ENCODE measurements at regions not wholly inside any gene's neighbourhood (a gene's known extent, or its start where the extent isn't known, plus 50 kb on each side); places are given as distances from the start of the nearest gene placed in this dataset.

- no peaks in the 10 kb centered on the region for H3K9me3 ChIP-seq (ENCODE audit: low read length)
- H3K9ac ChIP-seq (ENCODE audit: low read length), result no peak overlapping the region
- no peaks in the 10 kb centered on the region for H3K9me2 ChIP-seq (replicated peaks; ENCODE audit: low read length)
- no peaks in the 10 kb centered on the region for H3K4me1 ChIP-seq (ENCODE audit: insufficient read depth, low read length)
- ChIA-PET CTCF (no interaction called here), POLR2A (ENCODE audit: unreplicated experiment) (no interaction called here)
- TF ChIP-seq EZH2phosphoT487 (IDR thresholded peaks at IDR 0.05; ENCODE audit: borderline replicate concordance, low read length), result no peak
- no peak for TF ChIP-seq CTCF (conservative IDR thresholded peaks at IDR 0.05; ENCODE audit: low read depth, low read length)
- no peak for TF ChIP-seq EZH2 (IDR thresholded peaks at IDR 0.05; ENCODE audit: low read length, unreplicated experiment)
- no peak overlapping the region for H2AFZ ChIP-seq (ENCODE audit: low read length)
- no peaks in the 10 kb centered on the region for H3F3A ChIP-seq (ENCODE audit: low read length, unreplicated experiment)
- ATAC-seq, result no peak
- H3K79me2 ChIP-seq (ENCODE audit: low read length), result no peaks in the 10 kb centered on the region
- H4K20me1 ChIP-seq (ENCODE audit: low read length), result no peaks in the 10 kb centered on the region
- intact Hi-C loops (cut with micrococcal nuclease), result no loop called here
- no peak overlapping the region for H3K27ac ChIP-seq (ENCODE audit: low read length)
- no peaks in the 10 kb centered on the region for H3K36me3 ChIP-seq (ENCODE audit: low read depth, low read length)
- H3K27me3 ChIP-seq (ENCODE audit: low read length), result no peaks in the 10 kb centered on the region
- no peak overlapping the region for H3K4me2 ChIP-seq (ENCODE audit: low read length)
- no peak for DNase-seq
- BruUV-seq (replicated peaks), result no TSS peak
- no peak overlapping the region for H3K4me3 ChIP-seq (ENCODE audit: low read length)
Observed at GRCh38 chr10:83934641-83935338, 204.5 kb upstream of the GHITM start.

GRCh38 chr10:83935339-83935736 is 204.0 kb upstream of the GHITM start:
- H4K20me1 ChIP-seq (ENCODE audit: low read length), result no peaks in the 10 kb centered on the region
- H3K27ac ChIP-seq (ENCODE audit: low read length), result no peak overlapping the region
- no peaks in the 10 kb centered on the region for H3F3A ChIP-seq (ENCODE audit: low read length, unreplicated experiment)
- BruUV-seq (replicated peaks), result no TSS peak
- no peaks in the 10 kb centered on the region for H3K27me3 ChIP-seq (ENCODE audit: low read length)
- no peak overlapping the region for H3K4me3 ChIP-seq (ENCODE audit: low read length)
- POLR2A ChIA-PET (ENCODE audit: unreplicated experiment), result no interaction called here
- no peaks in the 10 kb centered on the region for H3K79me2 ChIP-seq (ENCODE audit: low read length)
- no peak overlapping the region for H3K9ac ChIP-seq (ENCODE audit: low read length)
- intact Hi-C loops (cut with micrococcal nuclease), result no loop called here
- no peaks in the 10 kb centered on the region for H3K9me3 ChIP-seq (ENCODE audit: low read length)
- DNase-seq (no peak), ATAC-seq (no peak)
- no peak overlapping the region for H3K4me2 ChIP-seq (ENCODE audit: low read length)
- no peaks in the 10 kb centered on the region for H3K9me2 ChIP-seq (replicated peaks; ENCODE audit: low read length)
- no peaks in the 10 kb centered on the region for H3K36me3 ChIP-seq (ENCODE audit: low read depth, low read length)
- CTCF ChIA-PET, result no interaction called here
- H2AFZ ChIP-seq (ENCODE audit: low read length), result no peak overlapping the region
- no peaks in the 10 kb centered on the region for H3K4me1 ChIP-seq (ENCODE audit: insufficient read depth, low read length)
- TF ChIP-seq CTCF (conservative IDR thresholded peaks at IDR 0.05; ENCODE audit: low read depth, low read length) (no peak), EZH2 (IDR thresholded peaks at IDR 0.05; ENCODE audit: low read length, unreplicated experiment) (no peak), EZH2phosphoT487 (IDR thresholded peaks at IDR 0.05; ENCODE audit: borderline replicate concordance, low read length) (no peak)

- Histone ChIP-seq H3K79me2 (ENCODE audit: low read length) (no peaks in the 10 kb centered on the region), H3K9me3 (ENCODE audit: low read length) (no peaks in the 10 kb centered on the region), H2AFZ (ENCODE audit: low read length) (no peak overlapping the region), H4K20me1 (ENCODE audit: low read length) (no peaks in the 10 kb centered on the region), H3F3A (ENCODE audit: low read length, unreplicated experiment) (no peaks in the 10 kb centered on the region), H3K9me2 (replicated peaks; ENCODE audit: low read length) (no peaks in the 10 kb centered on the region), H3K36me3 (ENCODE audit: low read depth, low read length) (no peaks in the 10 kb centered on the region), H3K4me2 (ENCODE audit: low read length) (no peak overlapping the region), H3K9ac (ENCODE audit: low read length) (no peak overlapping the region), H3K4me1 (ENCODE audit: insufficient read depth, low read length) (no peaks in the 10 kb centered on the region), H3K4me3 (ENCODE audit: low read length) (no peak overlapping the region), H3K27me3 (ENCODE audit: low read length) (no peaks in the 10 kb centered on the region), H3K27ac (ENCODE audit: low read length) (no peak overlapping the region)
- TF ChIP-seq CTCF (conservative IDR thresholded peaks at IDR 0.05; ENCODE audit: low read depth, low read length) (no peak), EZH2phosphoT487 (IDR thresholded peaks at IDR 0.05; ENCODE audit: borderline replicate concordance, low read length) (no peak), EZH2 (IDR thresholded peaks at IDR 0.05; ENCODE audit: low read length, unreplicated experiment) (no peak)
- intact Hi-C loops (cut with micrococcal nuclease), result no loop called here
- ATAC-seq (no peak), DNase-seq (no peak)
- ChIA-PET POLR2A (ENCODE audit: unreplicated experiment) (no interaction called here), CTCF (no interaction called here)
- no TSS peak for BruUV-seq (replicated peaks)
Observed at GRCh38 chr10:83935911-83936310, 203.4 kb upstream of the GHITM start.

Data from PC-3 (cell line).